DOHH2 (cell line): ENCODE measurements at regions not wholly inside any gene's neighbourhood (a gene's known extent, or its start where the extent isn't known, plus 50 kb on each side); places are given as distances from the start of the nearest gene placed in this dataset.

Source experiments
- H3F3A ChIP-seq: fragments of 200-600 bp; sonication (generic), shearing (Covaris generic); 2 replicates; pipeline ENCODE4 v1.6.0; 2016; ENCODE audit warnings: antibody characterized with exemption, mild to moderate bottlenecking; ENCODE audit not compliant: control insufficient read depth, insufficient read depth
- H3K27ac ChIP-seq: fragments of 200-600 bp; sonication (generic); 2 replicates; pipeline ENCODE4 v1.5.1; 2014; ENCODE audit warnings: low read depth, mild to moderate bottlenecking, low read length, moderate library complexity
- H3K27me3 ChIP-seq: fragments of 200-600 bp; sonication (generic); 2 replicates; pipeline ENCODE4 v1.6.1; 2014; ENCODE audit warnings: mild to moderate bottlenecking, low read length, mixed read lengths; ENCODE audit not compliant: control insufficient read depth
- H3K36me3 ChIP-seq: fragments of 200-600 bp; sonication (generic); 2 replicates; pipeline ENCODE4 v1.6.1; 2014; ENCODE audit warnings: mild to moderate bottlenecking, low read length, moderate library complexity, mixed read lengths; ENCODE audit not compliant: control insufficient read depth
- H3K4me1 ChIP-seq: fragments of 200-600 bp; sonication (generic); 2 replicates; pipeline ENCODE4 v1.6.1; 2014; ENCODE audit warnings: mild to moderate bottlenecking, low read length, mixed read lengths; ENCODE audit not compliant: control insufficient read depth
- H3K4me2 ChIP-seq: fragments of 200-600 bp; sonication (generic); 2 replicates; pipeline ENCODE4 v1.6.0; 2014; ENCODE audit warnings: mild to moderate bottlenecking, low read length, moderate library complexity
- H3K4me3 ChIP-seq: fragments of 200-600 bp; sonication (generic); 2 replicates; pipeline ENCODE4 v1.5.1; 2014; ENCODE audit warnings: mild to moderate bottlenecking, low read length, mixed read lengths
- H3K79me2 ChIP-seq: fragments of 200-600 bp; sonication (generic); 2 replicates; pipeline ENCODE4 v1.6.1; 2014; ENCODE audit warnings: mild to moderate bottlenecking, low read length, mixed read lengths; ENCODE audit not compliant: control insufficient read depth
- H3K9me2 ChIP-seq: fragments of 200-600 bp; sonication (generic); replicated peaks from 2 replicates; pipeline ENCODE4 v1.6.1; 2014; ENCODE audit warnings: mild to moderate bottlenecking, low read length, mixed read lengths; ENCODE audit not compliant: control insufficient read depth
- H3K9me3 ChIP-seq: fragments of 200-600 bp; sonication (generic); 2 replicates; pipeline ENCODE4 v1.6.1; 2014; ENCODE audit warnings: antibody characterized with exemption, low read length, mixed read lengths; ENCODE audit not compliant: control insufficient read depth, insufficient read depth
- H4K20me1 ChIP-seq: fragments of 200-600 bp; sonication (generic); 2 replicates; pipeline ENCODE4 v1.6.0; 2014; ENCODE audit warnings: low read depth, mild to moderate bottlenecking, antibody characterized with exemption, low read length, moderate library complexity; ENCODE audit not compliant: control insufficient read depth, insufficient read depth
- EZH2phosphoT487 ChIP-seq: fragments of 200-600 bp; sonication (generic); IDR thresholded peaks from 2 replicates; pipeline ENCODE4 v1.6.1; 2017; ENCODE audit warnings: borderline replicate concordance, mild to moderate bottlenecking, antibody characterized with exemption, low read length, moderate library complexity, mixed read lengths
- TF ChIP-seq, protein P1 (sequence below): fragments of 200-600 bp; sonication (generic); IDR thresholded peaks from one replicate; pipeline ENCODE4 v1.5.1; 2014; ENCODE audit warnings: antibody characterized with exemption, mild to moderate bottlenecking, low read depth, low read length; ENCODE audit not compliant: poor library complexity, severe bottlenecking

DNA sequence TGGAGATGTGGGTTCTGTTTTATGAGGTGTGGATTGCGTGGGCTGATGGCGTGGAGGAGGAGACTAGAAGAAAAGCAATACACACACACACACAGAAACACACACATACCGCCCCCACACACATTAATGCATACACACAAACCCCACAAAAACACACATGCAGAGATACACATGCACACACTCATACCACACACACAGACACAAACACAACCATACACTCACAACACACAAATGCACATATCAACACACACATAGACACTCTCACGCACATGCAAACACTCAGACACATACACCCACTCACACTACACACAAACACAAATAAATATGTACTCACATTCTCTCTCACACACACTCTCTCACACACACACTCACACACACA lies 75.7 kb upstream of the UBL3 start:
- Histone ChIP-seq H3K4me3 (no peak overlapping the region), H3F3A (no peaks in the 10 kb centered on the region)

DNA sequence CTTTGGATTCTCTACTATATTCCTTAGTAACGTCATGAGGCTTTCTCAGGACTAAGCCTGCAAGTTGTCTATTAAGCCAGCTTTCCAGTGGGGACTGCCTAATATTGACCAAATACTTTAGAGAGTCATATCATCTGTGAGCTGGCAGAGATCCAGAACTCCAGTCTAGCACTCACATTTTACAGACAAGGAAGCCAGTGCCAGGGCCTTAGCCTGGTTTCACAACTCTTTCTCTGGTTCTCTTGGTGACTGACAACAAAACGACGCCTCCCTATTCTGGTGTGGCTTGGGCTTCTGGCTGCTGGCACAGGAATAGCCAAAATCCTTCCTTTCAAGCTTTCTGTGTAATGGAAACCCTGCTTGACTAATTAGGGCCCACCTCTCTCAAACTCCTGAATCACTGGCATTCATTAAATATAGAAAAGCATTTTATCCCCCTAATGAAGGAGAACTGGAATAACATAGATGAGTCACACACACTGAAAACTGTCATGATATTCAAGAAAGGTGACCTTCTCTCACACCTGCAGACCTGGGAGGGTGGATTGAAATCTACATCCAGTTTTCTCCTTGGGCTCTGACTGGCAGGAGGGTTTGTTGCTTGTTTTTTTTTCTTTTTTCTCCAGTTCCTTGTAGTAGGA lies 75.2 kb upstream of the UBL3 start:
- TF ChIP-seq, protein P1, sequence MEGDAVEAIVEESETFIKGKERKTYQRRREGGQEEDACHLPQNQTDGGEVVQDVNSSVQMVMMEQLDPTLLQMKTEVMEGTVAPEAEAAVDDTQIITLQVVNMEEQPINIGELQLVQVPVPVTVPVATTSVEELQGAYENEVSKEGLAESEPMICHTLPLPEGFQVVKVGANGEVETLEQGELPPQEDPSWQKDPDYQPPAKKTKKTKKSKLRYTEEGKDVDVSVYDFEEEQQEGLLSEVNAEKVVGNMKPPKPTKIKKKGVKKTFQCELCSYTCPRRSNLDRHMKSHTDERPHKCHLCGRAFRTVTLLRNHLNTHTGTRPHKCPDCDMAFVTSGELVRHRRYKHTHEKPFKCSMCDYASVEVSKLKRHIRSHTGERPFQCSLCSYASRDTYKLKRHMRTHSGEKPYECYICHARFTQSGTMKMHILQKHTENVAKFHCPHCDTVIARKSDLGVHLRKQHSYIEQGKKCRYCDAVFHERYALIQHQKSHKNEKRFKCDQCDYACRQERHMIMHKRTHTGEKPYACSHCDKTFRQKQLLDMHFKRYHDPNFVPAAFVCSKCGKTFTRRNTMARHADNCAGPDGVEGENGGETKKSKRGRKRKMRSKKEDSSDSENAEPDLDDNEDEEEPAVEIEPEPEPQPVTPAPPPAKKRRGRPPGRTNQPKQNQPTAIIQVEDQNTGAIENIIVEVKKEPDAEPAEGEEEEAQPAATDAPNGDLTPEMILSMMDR: no peak
- TF ChIP-seq EZH2phosphoT487: no peak
- Histone ChIP-seq H4K20me1 (no peaks in the 10 kb centered on the region), H3F3A (no peaks in the 10 kb centered on the region), H3K9me3 (no peaks in the 10 kb centered on the region), H3K36me3 (no peaks in the 10 kb centered on the region), H3K4me3 (no peak overlapping the region), H3K4me2 (no peak overlapping the region), H3K79me2 (no peaks in the 10 kb centered on the region), H3K27ac (no peak overlapping the region), H3K27me3 (peaks cover 19% of the 10 kb centered on the region), H3K4me1 (no peaks in the 10 kb centered on the region), H3K9me2 (no peaks in the 10 kb centered on the region)

More for the DNA sequence above, 75.7 kb upstream of the UBL3 start:
- Histone ChIP-seq H3K27ac (no peak overlapping the region), H4K20me1 (no peaks in the 10 kb centered on the region), H3K4me1 (no peaks in the 10 kb centered on the region), H3K4me2 (no peak overlapping the region), H3K36me3 (no peaks in the 10 kb centered on the region), H3K9me3 (no peaks in the 10 kb centered on the region), H3K27me3 (peaks cover 19% of the 10 kb centered on the region), H3K79me2 (no peaks in the 10 kb centered on the region), H3K9me2 (no peaks in the 10 kb centered on the region)
- TF ChIP-seq, protein P1: no peak
- TF ChIP-seq EZH2phosphoT487: no peak

DNA sequence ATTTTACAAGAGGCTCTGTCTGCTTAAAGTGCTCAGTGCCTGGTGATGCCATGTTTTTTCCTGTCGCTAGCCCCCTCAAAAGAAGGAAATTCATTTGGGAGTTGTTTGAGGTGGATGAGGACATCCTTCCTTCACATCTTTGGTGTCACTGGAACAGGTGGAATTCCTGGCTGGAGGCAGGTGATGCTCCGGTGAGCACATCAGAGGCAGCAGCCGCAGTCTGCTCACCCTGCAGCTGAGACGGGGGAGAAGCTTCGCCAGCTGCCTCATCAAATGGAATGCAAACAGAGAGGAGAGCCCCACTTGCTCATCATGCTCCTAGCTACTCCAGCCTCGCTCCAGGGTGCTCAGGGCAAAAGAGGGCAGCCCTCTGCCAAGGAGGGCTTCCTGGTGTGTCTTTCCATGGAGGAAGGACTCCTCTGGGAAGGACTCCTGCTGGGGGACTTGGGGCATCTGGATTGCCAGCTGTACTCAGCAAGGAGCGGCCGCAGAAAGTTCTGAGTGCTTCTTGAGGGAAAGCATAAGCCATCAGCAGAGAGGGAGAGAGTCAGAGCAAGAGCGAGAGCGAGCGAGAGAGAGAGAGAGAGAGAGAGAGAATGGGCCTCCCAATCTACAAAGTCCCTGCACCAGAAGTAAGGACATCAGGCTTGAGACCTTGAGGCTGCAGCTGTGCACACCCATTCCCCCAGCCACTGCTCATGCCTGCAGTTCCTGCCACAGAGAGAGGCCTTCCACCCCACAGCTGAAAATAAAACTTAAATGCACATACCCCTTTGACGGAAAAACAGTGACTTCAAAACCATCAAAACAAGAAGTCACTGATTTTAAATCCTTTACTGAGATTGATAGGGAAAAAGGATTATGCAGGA lies 74.3 kb upstream of the UBL3 start:
- H3K4me3 ChIP-seq: no peak overlapping the region
- no peaks in the 10 kb centered on the region for H3K79me2 ChIP-seq
- no peak overlapping the region for H3K27ac ChIP-seq
- TF ChIP-seq, protein P1: peak; percentile 51
- TF ChIP-seq EZH2phosphoT487: no peak
- peaks cover 19% of the 10 kb centered on the region for H3K27me3 ChIP-seq
- no peaks in the 10 kb centered on the region for H4K20me1 ChIP-seq
- no peaks in the 10 kb centered on the region for H3K4me1 ChIP-seq
- no peaks in the 10 kb centered on the region for H3K9me3 ChIP-seq
- no peaks in the 10 kb centered on the region for H3K36me3 ChIP-seq
- H3K9me2 ChIP-seq: no peaks in the 10 kb centered on the region
- no peaks in the 10 kb centered on the region for H3F3A ChIP-seq
- no peak overlapping the region for H3K4me2 ChIP-seq
